Neuronal stem cell (in vitro differentiated cells): ENCODE measurements at regions not wholly inside any gene's neighbourhood (a gene's known extent, or its start where the extent isn't known, plus 50 kb on each side); places are given as distances from the start of the nearest gene placed in this dataset.

Experiments
- DNase-seq: peaks from one replicate; pipeline ENCODE4 v3.0.0-alpha.2; 2013; ENCODE audit warnings: low spot score
- H2AFZ ChIP-seq: one replicate; pipeline ENCODE4 v1.6.1; 2013; ENCODE audit warnings: mild to moderate bottlenecking, low read length, inconsistent platforms
- H2AK5ac ChIP-seq: 2 replicates; pipeline ENCODE4 v1.6.1; 2013; ENCODE audit warnings: low read depth, mild to moderate bottlenecking, inconsistent platforms, low read length, moderate library complexity, mixed read lengths
- H2BK120ac ChIP-seq: 2 replicates; pipeline ENCODE4 v1.6.1; 2013; ENCODE audit warnings: low read depth, mild to moderate bottlenecking, inconsistent platforms, low read length, moderate library complexity, mixed read lengths
- H2BK12ac ChIP-seq: one replicate; pipeline ENCODE4 v1.6.1; 2013; ENCODE audit warnings: low read length, inconsistent platforms
- H2BK15ac ChIP-seq: 2 replicates; pipeline ENCODE4 v1.6.1; 2013; ENCODE audit warnings: mild to moderate bottlenecking, low read length, inconsistent platforms, mixed read lengths
- H2BK5ac ChIP-seq: one replicate; pipeline ENCODE4 v1.6.1; 2013; ENCODE audit warnings: inconsistent platforms, mild to moderate bottlenecking, low read length, moderate library complexity
- H3K14ac ChIP-seq: one replicate; pipeline ENCODE4 v1.6.1; 2013; ENCODE audit warnings: low read length, inconsistent platforms
- H3K18ac ChIP-seq: 2 replicates; pipeline ENCODE4 v1.6.1; 2013; ENCODE audit warnings: low read length, inconsistent platforms
- H3K23ac ChIP-seq: 2 replicates; pipeline ENCODE4 v1.6.1; 2013; ENCODE audit warnings: low read depth, mild to moderate bottlenecking, mixed read lengths, low read length, inconsistent platforms; ENCODE audit not compliant: poor library complexity
- H3K27ac ChIP-seq: replicated peaks from 3 replicates; pipeline ENCODE4 v1.5.1; 2013; ENCODE audit warnings: low read length, inconsistent platforms
- H3K27me3 ChIP-seq, 3 experiments: 2 replicates each; pipeline ENCODE4 v1.6.1; 2013; ENCODE audit warnings: low read length in 3 of 3, mild to moderate bottlenecking in 2 of 3, inconsistent platforms in 1 of 3, low read depth in 1 of 3, mixed read lengths in 1 of 3, moderate library complexity in 1 of 3; ENCODE audit not compliant: control insufficient read depth in 3 of 3, insufficient read depth in 3 of 3
- H3K36me3 ChIP-seq, 2 donors: replicated peaks in 1 of 2; 2 replicates each; pipeline ENCODE4 v1.6.1; 2013; ENCODE audit warnings: low read length in 2 of 2; ENCODE audit not compliant: control insufficient read depth in 2 of 2, insufficient read depth in 2 of 2
- H3K4ac ChIP-seq: 2 replicates; pipeline ENCODE4 v1.6.1; 2013; ENCODE audit warnings: inconsistent platforms, mild to moderate bottlenecking, low read length, moderate library complexity
- H3K4me1 ChIP-seq, 2 donors: 1 replicate in 1 of 2; 2 replicates in 1 of 2; pipeline ENCODE4 v1.6.1; 2013; ENCODE audit warnings: low read length in 2 of 2, low read depth in 1 of 2; ENCODE audit not compliant: control insufficient read depth in 2 of 2, insufficient read depth in 1 of 2
- H3K4me2 ChIP-seq: one replicate; pipeline ENCODE4 v1.6.1; 2013; ENCODE audit warnings: mild to moderate bottlenecking, low read length, inconsistent platforms; ENCODE audit not compliant: insufficient read depth, poor library complexity, severe bottlenecking
- H3K4me3 ChIP-seq, 2 donors: 2 replicates each; pipeline ENCODE4 v1.5.1; 2013; ENCODE audit warnings: low read length in 2 of 2, mild to moderate bottlenecking in 2 of 2, inconsistent platforms in 1 of 2, moderate library complexity in 1 of 2
- H3K79me1 ChIP-seq: one replicate; pipeline ENCODE4 v1.6.1; 2013; ENCODE audit warnings: low read depth, mild to moderate bottlenecking, inconsistent platforms, low read length, moderate library complexity
- H3K9ac ChIP-seq: one replicate; pipeline ENCODE4 v1.6.1; 2013; ENCODE audit warnings: mild to moderate bottlenecking, low read depth, low read length, inconsistent platforms; ENCODE audit not compliant: poor library complexity
- H3K9me3 ChIP-seq, 2 donors: replicated peaks in 1 of 2; 2 replicates each; pipeline versions ENCODE3 to v1.6.1; 2013; ENCODE audit warnings: low read length in 2 of 2, mild to moderate bottlenecking in 2 of 2, inconsistent platforms in 1 of 2, low read depth in 1 of 2, mixed read lengths in 1 of 2, moderate library complexity in 1 of 2; ENCODE audit not compliant: control insufficient read depth in 2 of 2, insufficient read depth in 1 of 2
- H4K8ac ChIP-seq: one replicate; pipeline ENCODE4 v1.6.1; 2013; ENCODE audit warnings: low read depth, mild to moderate bottlenecking, inconsistent platforms, low read length, moderate library complexity
- H4K91ac ChIP-seq: one replicate; pipeline ENCODE4 v1.6.1; 2013; ENCODE audit warnings: low read length, low read depth, mild to moderate bottlenecking, inconsistent platforms; ENCODE audit not compliant: poor library complexity
- WGBS, 2 donors: extraction: QIAGEN DNeasy Blood & Tissue Kit; methylation state at CpG; one replicate each; pipeline ENCODE4 v1.1.7; 2013; ENCODE audit warnings: missing lambda C conversion rate in 2 of 2, mixed read lengths in 1 of 2; ENCODE audit not compliant: insufficient read length in 2 of 2, insufficient replicate concordance in 1 of 2; ENCODE audit errors: extremely low coverage in 2 of 2; 5-methylcytosine and 5-hydroxymethylcytosine counted together

DNA sequence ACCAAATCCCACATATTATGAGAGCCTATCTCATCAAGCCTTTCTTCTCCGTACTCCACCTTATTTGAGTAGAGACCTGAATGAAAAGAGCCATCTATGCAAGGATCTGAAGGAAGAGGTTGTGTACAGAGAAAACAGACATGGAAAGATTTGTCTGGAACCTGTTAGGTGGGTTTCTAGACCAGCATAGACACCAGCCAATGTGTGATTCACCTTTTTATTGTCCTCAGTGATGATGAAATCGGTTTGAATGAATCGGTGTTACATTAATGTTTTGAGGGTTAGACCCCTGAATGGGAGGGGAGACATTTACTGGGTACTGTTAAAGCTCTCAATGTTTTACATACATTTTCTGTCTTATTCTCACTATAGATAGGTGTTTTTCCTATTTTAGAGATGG lies 223.6 kb downstream of the NMUR2 start:
- no peak overlapping the region for H2BK15ac ChIP-seq
- no peak overlapping the region for H3K4me3 ChIP-seq
- no peak overlapping the region for H3K4me2 ChIP-seq
- no peak overlapping the region for H3K18ac ChIP-seq
- DNase-seq, result no peak
- no CpG with 5 or more reads among the region's 3 CpGs for WGBS, 2 donors
- peaks cover 0 to 2% (median 0%) of the 10 kb centered on the region in 3 experiments for H3K27me3 ChIP-seq
- no peak overlapping the region for H4K8ac ChIP-seq
- H2AFZ ChIP-seq, result no peak overlapping the region
- no peak overlapping the region for H2AK5ac ChIP-seq
- no peak overlapping the region for H4K91ac ChIP-seq
- H3K36me3 ChIP-seq, result no peaks in the 10 kb centered on the region
- no peak overlapping the region for H3K9ac ChIP-seq
- no peak overlapping the region for H3K27ac ChIP-seq
- H3K9me3 ChIP-seq, result peaks cover 0 to 4% of the 10 kb centered on the region in 2 donors
- H3K4ac ChIP-seq, result no peak overlapping the region
- no peak overlapping the region for H2BK12ac ChIP-seq
- no peak overlapping the region for H2BK120ac ChIP-seq
- H3K23ac ChIP-seq, result no peak overlapping the region
- no peak overlapping the region for H2BK5ac ChIP-seq
- no peaks in the 10 kb centered on the region for H3K4me1 ChIP-seq
- H3K14ac ChIP-seq, result no peak overlapping the region
- no peaks in the 10 kb centered on the region for H3K79me1 ChIP-seq

DNA sequence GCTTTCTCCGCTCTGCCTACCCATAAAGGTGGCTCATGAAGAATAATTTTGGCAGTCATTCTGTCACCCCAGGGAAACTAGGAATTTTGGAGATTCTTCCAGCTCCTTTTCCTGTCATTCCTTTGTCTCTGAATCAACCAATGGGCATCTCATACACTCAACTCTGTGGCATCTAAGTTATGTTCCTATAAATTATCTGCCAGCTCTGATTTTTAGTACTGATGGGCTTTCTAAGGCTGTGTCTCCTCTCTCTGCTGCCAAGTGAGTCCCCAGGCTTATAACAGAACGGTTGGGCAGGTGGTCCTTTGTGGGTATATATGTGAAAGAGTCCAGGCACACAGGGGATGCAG lies 226.8 kb downstream of the NMUR2 start:
- no peak overlapping the region for H2BK5ac ChIP-seq
- no peak overlapping the region for H3K14ac ChIP-seq
- H3K4ac ChIP-seq, result no peak overlapping the region
- no peak overlapping the region for H2AK5ac ChIP-seq
- no peak overlapping the region for H3K18ac ChIP-seq
- H4K91ac ChIP-seq, result no peak overlapping the region
- WGBS, 2 donors, result no CpG with 5 or more reads among the region's 2 CpGs
- no peak overlapping the region for H2AFZ ChIP-seq
- no peak overlapping the region for H3K9ac ChIP-seq
- no peak for DNase-seq
- peaks cover 0 to 2% (median 0%) of the 10 kb centered on the region in 3 experiments for H3K27me3 ChIP-seq
- no peak overlapping the region for H4K8ac ChIP-seq
- H2BK12ac ChIP-seq, result no peak overlapping the region
- no peaks in the 10 kb centered on the region for H3K36me3 ChIP-seq
- no peak overlapping the region for H3K4me2 ChIP-seq
- H2BK15ac ChIP-seq, result no peak overlapping the region
- H2BK120ac ChIP-seq, result no peak overlapping the region
- H3K4me1 ChIP-seq, result no peaks in the 10 kb centered on the region
- H3K79me1 ChIP-seq, result no peaks in the 10 kb centered on the region
- no peak overlapping the region for H3K4me3 ChIP-seq
- no peak overlapping the region for H3K23ac ChIP-seq
- peaks cover 0 to 4% of the 10 kb centered on the region in 2 donors for H3K9me3 ChIP-seq
- H3K27ac ChIP-seq, result no peak overlapping the region

DNA sequence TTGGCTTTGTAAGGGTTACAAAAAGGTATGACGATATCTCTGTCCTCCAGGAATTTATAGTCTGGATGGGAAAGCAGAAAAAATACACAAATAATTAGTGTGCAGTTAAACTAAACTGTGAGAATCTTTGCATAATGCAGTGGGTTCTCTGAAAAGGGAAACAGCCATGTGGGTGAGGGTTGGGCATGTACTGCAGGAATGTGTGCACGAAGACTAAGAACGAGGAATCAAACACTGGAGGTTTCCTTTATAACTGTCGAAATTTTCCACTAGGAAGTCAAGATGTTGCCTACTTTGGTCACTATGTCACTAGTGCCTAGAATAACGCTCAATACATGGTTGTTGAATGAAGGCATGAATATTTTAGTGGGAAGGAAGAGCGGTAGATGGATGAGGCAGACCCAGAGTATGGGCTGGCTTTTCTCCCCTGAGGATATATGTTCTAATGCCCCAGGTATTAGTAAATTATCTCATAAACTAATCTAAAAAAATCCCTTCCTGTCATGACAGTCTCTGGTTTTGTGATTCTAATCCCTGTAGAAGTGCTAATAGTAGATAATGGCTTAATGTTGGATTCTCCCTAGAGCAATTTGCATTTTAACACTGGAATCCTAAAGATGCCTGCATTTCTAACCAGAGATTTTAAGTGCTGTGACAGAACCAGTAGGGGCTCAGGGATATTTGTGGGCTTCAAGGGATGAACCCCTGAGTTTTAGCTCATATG lies 227.3 kb downstream of the NMUR2 start:
- no peak overlapping the region for H4K8ac ChIP-seq
- no peak overlapping the region for H2BK5ac ChIP-seq
- no peak overlapping the region for H2AFZ ChIP-seq
- no peak overlapping the region for H3K14ac ChIP-seq
- no peak for DNase-seq
- H3K4me1 ChIP-seq, result no peaks in the 10 kb centered on the region
- H3K4ac ChIP-seq, result no peak overlapping the region
- no peak overlapping the region for H2AK5ac ChIP-seq
- H3K4me2 ChIP-seq, result no peak overlapping the region
- no peak overlapping the region for H3K27ac ChIP-seq
- H3K18ac ChIP-seq, result no peak overlapping the region
- no CpG with 5 or more reads among the region's 6 CpGs for WGBS, 2 donors
- H2BK15ac ChIP-seq, result no peak overlapping the region
- H3K27me3 ChIP-seq, result peaks cover 0 to 2% (median 0%) of the 10 kb centered on the region in 3 experiments
- no peak overlapping the region for H3K23ac ChIP-seq
- H3K9me3 ChIP-seq, result peaks cover 0 to 4% of the 10 kb centered on the region in 2 donors
- no peak overlapping the region for H4K91ac ChIP-seq
- H3K4me3 ChIP-seq, result no peak overlapping the region
- no peak overlapping the region for H2BK120ac ChIP-seq
- H3K9ac ChIP-seq, result no peak overlapping the region
- H3K36me3 ChIP-seq, result no peaks in the 10 kb centered on the region
- H3K79me1 ChIP-seq, result no peaks in the 10 kb centered on the region
- H2BK12ac ChIP-seq, result no peak overlapping the region

DNA sequence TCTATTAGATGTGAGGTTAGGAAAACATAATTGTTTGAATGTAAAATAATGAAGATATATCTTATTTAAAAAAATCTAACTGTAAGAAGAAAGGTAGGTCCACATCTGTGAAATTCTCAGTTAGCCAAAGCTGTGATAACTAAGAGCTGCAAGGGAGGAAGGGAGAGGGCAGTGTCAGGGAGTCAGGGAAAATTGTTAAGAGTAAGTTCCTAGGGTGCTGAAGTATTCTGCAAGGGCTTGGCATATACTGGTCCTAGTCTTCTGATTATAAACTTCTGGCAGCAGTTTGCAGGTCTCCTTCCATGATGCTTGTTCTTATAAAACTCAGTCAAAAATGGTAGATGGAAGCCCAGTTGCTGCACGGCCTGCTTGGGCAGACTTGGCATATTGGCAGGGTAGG lies 233.2 kb downstream of the NMUR2 start:
- Histone ChIP-seq H3K23ac (no peak overlapping the region), H3K9ac (no peak overlapping the region), H4K91ac (no peak overlapping the region), H2BK5ac (no peak overlapping the region), H3K9me3 (no peaks in the 10 kb centered on the region), H3K36me3 (no peaks in the 10 kb centered on the region), H2AFZ (no peak overlapping the region), H3K79me1 (no peaks in the 10 kb centered on the region), H3K18ac (no peak overlapping the region), H3K14ac (no peak overlapping the region), H2BK120ac (no peak overlapping the region), H3K4me2 (no peak overlapping the region), H3K4me1 (no peaks in the 10 kb centered on the region), H2BK15ac (no peak overlapping the region), H3K27me3 (no peaks in the 10 kb centered on the region), H2BK12ac (no peak overlapping the region), H3K4ac (no peak overlapping the region), H2AK5ac (no peak overlapping the region), H4K8ac (no peak overlapping the region), H3K4me3 (no peak overlapping the region), H3K27ac (no peak overlapping the region)
- no peak for DNase-seq
- WGBS, 2 donors, result no CpG with 5 or more reads among the region's 1 CpG
